ENCODE measurements at regions not wholly inside any gene's neighbourhood (a gene's known extent, or its start where the extent isn't known, plus 50 kb on each side); places are given as distances from the start of the nearest gene placed in this dataset.
"Not testable (repeated sequence)": the region's sequence is repeated elsewhere in the genome, so short reads cannot be mapped to it uniquely, and the experiment has no call there.

GRCh38 chr7:46290374-46291049 is 369.4 kb upstream of the IGFBP3 start:
- no peak for DNase-seq (ENCODE audit: low read depth)

- no peak for DNase-seq (ENCODE audit: low read depth)
Observed at GRCh38 chr7:46288861-46289260, 367.8 kb upstream of the IGFBP3 start.

- no peak for DNase-seq (ENCODE audit: low read depth)
Observed at GRCh38 chr7:46288010-46288409, 366.9 kb upstream of the IGFBP3 start.

GRCh38 chr7:46286957-46287356 is 365.9 kb upstream of the IGFBP3 start:
- no peak for DNase-seq (ENCODE audit: low read depth)

DNA sequence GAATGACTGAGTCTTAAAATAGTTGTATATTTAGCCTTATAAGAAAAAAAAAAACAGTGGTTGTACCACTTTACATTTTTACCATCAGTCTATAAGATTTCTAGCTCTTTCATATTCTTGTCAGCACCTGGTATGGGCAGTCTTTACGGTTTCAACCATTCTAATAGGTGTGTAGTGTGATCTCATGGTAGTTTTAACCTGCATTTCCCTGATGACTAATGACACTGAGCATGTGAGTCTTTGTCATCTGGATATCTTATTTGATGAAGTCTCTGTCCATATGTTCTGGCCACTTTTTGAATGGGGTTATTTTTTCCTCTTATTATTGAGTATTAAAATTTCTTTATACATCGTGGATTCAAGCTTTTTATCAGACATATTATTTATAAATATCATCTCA is 365.3 kb upstream of the IGFBP3 start:
- no peak for DNase-seq (ENCODE audit: low read depth)

GRCh38 chr7:46285878-46286277 is 364.8 kb upstream of the IGFBP3 start:
- no peak for DNase-seq (ENCODE audit: low read depth)

- no peak for DNase-seq (ENCODE audit: low read depth)
Observed at GRCh38 chr7:46283852-46284251, 362.8 kb upstream of the IGFBP3 start.

- no peak for DNase-seq (ENCODE audit: low read depth)
Observed at GRCh38 chr7:46282155-46282554, 361.1 kb upstream of the IGFBP3 start.

- no peak for DNase-seq (ENCODE audit: low read depth)
Observed at GRCh38 chr7:46281071-46281470, 360.0 kb upstream of the IGFBP3 start.

DNA sequence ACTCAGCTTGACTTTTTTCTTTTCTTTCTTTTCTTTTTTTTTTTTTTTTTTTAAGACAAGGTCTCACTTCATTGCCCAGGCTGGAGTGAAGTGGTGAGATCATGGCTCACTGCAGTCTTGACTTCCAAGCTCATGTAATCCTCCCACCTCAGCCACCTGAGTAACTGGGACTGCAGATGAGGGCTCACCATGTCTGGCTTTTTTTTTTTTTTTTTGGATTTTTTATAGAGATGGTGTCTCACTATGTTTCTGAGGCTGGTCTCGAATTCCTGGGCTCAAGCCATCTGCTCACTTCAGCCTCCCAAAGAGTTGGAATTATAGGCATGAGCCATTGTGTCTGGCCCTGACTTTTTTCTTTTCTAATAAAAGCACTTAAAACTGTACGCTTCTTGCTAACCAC is 358.2 kb upstream of the IGFBP3 start:
- no peak for DNase-seq (ENCODE audit: low read depth)

DNA sequence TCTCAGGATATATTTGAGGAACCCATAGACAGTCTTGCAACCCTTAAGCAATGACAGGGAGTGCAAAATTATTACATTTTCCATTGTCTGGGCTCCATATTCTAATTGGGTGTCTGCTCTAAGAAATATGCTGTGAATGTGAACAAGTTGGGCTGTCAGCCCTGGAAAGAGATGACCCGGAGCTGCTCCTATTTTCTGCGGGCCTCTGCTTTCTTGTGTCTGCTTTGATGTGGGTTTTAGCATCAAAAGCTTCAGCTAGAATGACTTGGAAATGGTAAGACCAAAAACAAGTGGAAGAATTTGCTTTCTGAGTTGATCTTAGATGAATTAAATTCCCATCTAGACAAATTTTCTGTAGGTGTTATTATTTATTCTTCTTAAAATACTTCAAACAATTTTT is 343.6 kb upstream of the IGFBP3 start:
- no peak for DNase-seq (ENCODE audit: low read depth)

DNA sequence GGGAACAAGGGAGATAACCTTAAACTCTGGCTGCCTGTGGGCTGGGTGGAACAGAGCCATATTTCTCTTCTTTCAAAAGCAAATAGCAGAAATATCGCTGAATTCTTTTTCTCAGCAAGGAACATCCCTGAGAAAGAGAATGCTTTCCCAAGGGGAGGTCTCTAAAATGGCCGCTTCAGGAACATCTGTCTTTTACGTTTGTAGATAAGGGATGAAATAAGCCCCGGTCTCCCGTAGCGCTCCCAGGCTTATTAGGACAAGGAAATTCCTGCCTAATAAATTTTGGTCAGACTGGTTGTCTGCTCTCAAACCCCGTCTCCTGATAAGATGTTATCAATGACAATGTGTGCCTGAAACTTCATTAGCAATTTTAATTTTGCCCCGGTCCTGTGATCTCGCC is 340.6 kb upstream of the IGFBP3 start:
- DNase-seq (ENCODE audit: low read depth), result not testable (repeated sequence)

GRCh38 chr7:46259947-46260346 is 338.9 kb upstream of the IGFBP3 start:
- DNase-seq (ENCODE audit: low read depth), result no peak

GRCh38 chr7:46257761-46258448 is 336.8 kb upstream of the IGFBP3 start:
- DNase-seq (ENCODE audit: low read depth), result no peak

DNA sequence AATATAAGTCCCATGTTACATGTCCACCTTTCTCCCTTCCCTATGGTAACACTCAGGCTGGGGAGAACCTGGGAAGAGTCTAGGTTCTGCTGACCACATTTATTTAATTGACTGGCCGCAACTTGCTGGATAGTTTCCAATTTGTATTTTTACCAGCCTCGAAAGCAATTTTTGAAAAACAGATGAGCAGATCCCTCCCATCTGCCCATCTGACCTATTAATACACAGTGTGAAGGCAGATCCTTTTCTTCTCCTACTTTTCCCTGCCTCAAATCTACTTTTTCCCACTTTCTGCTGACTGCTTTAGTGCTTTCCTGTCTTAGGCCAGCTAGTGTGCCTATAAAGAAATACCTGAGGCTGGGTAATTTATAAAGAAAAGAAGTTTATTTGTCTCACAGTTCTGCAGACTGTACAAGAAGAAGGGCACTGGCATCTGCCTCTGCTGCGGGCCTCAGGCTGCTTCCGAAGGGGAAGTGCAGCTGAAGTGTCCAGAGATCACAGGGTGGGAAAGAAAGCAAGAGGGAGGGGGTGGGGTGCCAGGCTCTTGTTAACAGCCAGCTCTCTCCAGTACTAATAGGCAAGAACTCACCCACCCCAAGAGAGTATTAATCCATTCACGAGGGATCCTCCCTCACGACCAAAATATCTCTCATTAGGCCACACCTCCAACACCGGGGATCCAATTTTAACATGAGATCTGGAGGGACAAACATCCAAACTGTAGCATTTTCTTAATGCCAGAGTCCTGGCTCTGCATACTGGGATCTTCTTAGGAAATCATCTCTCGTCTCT is 336.0 kb upstream of the IGFBP3 start:
- no peak for DNase-seq (ENCODE audit: low read depth)

DNA sequence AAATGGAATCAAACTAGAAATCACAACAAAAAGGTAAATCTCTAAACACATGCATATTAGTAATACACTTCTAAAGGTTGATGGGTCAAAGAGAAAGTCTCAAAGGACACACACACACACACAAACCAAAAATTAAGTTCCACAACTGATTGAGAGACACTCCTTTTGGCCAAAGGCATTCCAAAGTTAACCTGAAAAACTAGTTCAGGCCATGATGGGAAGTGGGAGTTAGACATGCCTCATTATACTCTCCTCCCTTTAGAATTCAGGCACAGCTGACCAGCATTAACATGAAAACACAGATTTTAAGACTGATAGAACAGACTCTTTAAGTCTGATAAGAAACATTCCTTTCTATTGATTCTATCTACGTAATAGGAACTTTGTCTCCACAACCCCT is 332.4 kb upstream of the IGFBP3 start:
- no peak for DNase-seq (ENCODE audit: low read depth)

GRCh38 chr7:46247664-46248063 is 326.6 kb upstream of the IGFBP3 start:
- DNase-seq (ENCODE audit: low read depth), result no peak

DNA sequence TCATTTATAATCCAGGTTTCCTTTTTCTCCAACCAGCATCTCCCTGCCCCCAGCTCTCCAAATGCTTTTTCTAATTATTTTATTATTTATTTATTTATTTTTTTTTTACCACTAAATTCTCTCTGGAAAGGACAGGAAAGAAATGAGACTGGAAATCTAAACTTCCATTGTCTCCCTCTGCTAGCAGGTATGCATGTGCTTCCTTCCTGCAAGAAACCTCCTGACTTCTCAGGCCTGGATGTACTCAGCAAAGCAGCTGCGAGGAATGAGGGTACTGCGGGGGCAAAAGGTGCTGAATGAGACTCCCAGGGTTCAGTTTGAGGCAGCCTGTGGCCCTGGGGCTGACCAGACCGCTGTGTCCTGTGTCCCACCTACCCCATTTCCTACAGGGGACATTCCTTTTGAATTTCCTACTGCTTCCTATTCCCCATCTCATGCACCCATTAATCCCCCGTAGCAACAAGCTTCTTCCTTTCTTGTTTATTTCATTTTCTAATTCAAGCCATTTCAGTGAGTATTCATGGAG is 324.6 kb upstream of the IGFBP3 start:
- DNase-seq (ENCODE audit: low read depth), result no peak

DNA sequence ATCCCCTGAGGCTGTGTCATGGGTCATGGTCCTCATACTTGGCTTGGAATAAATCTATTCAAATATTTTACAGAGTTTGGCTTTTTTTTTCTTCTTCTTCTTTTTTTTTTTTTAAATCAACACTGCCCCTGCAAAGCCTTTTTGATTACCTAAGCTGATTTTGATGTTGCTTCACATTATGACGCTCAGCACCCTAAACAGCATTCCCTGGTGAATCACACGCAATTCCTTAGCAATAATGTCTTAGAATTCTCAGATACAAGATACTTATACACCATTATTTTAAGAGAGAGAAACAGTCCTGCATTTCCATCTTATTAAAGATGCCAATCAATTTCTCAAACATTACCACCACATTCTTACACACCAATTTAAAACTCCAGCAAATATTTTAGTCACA is 323.7 kb upstream of the IGFBP3 start:
- DNase-seq (ENCODE audit: low read depth), result no peak

- DNase-seq (ENCODE audit: low read depth), result no peak
Observed at GRCh38 chr7:46243406-46243805, 322.3 kb upstream of the IGFBP3 start.

DNA sequence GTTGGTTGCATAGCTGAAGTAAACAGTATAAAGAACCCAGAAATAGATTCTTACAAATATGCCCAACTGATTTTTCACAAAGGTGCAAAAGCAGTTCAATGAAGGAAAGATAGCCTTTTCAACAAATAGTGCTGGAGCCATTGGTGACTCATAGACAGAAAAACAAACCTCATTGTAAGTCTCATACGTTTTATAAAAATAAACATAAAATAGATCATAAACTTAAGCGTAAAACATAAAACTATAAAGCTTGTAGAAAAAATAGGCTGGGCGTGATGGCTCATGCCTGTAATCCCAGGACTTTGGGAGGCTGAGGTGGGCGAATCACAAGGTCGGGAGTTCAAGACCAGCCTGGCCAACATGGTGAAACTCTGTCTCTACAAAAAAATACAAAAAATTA is 318.8 kb upstream of the IGFBP3 start:
- no peak for DNase-seq (ENCODE audit: low read depth)

DNA sequence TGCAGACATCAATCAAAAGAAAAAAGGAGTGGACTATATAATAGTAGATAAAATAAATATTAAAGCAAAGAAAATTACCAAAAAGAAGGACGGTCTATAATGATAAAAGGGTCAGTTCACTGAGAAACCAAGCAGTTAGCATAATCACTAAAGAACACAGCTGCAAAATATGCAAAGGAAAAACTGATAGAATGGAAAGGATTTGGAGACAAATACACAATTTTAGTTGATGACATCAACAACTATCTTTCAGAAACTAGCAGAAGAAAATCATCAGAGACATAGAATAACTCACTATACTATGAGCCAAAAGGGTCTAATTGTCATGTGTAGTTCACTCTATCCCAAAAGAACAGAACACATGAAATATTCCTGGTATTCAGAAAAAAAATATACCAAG is 316.4 kb upstream of the IGFBP3 start:
- no peak for DNase-seq (ENCODE audit: low read depth)

Data from activated T-cell treated with anti-CD3 and anti-CD28 coated beads for 24 hours (primary cell).